Ammon's horn (tissue), 1 donor: ENCODE measurements at regions not wholly inside any gene's neighbourhood (a gene's known extent, or its start where the extent isn't known, plus 50 kb on each side); places are given as distances from the start of the nearest gene placed in this dataset.
"Not testable (repeated sequence)": the region's sequence is repeated elsewhere in the genome, so short reads cannot be mapped to it uniquely, and the experiment has no call there.

Experiments used
- DNase-seq: peaks from one replicate; pipeline ENCODE4 v3.0.0-alpha.2; 2016; ENCODE audit warnings: low spot score

GRCh38 chr3:112765531-112765930 lies 81.1 kb downstream of the CD200R1L start:
- DNase-seq, result no peak

- DNase-seq, result no peak
Observed at GRCh38 chr3:112763258-112763657, 83.4 kb downstream of the CD200R1L start.

GRCh38 chr3:112761062-112761638 lies 85.5 kb downstream of the CD200R1L start:
- DNase-seq, result no peak

GRCh38 chr3:112759681-112760080 lies 87.0 kb downstream of the CD200R1L start:
- DNase-seq, result no peak

GRCh38 chr3:112759210-112759609 lies 87.5 kb downstream of the CD200R1L start:
- no peak for DNase-seq

- no peak for DNase-seq
Observed at GRCh38 chr3:112757197-112757596, 89.5 kb downstream of the CD200R1L start.

- DNase-seq, result no peak
Observed at GRCh38 chr3:112755845-112756613, 90.6 kb downstream of the CD200R1L start.

GRCh38 chr3:112755046-112755445 lies 91.6 kb downstream of the CD200R1L start:
- DNase-seq, result not testable (repeated sequence)

- no peak for DNase-seq
Observed at GRCh38 chr3:112751564-112752512, 94.8 kb downstream of the CD200R1L start.

- no peak for DNase-seq
Observed at GRCh38 chr3:112751061-112751460, 95.6 kb downstream of the CD200R1L start.

GRCh38 chr3:112747624-112748023 lies 99.0 kb downstream of the CD200R1L start:
- DNase-seq, result no peak

GRCh38 chr3:112746675-112747280 lies 99.9 kb downstream of the CD200R1L start:
- DNase-seq, result no peak

- DNase-seq, result no peak
Observed at GRCh38 chr3:112745567-112746248, 101.0 kb downstream of the CD200R1L start.

- DNase-seq, result no peak
Observed at GRCh38 chr3:112744825-112745566, 101.7 kb downstream of the CD200R1L start.

- no peak for DNase-seq
Observed at GRCh38 chr3:112744106-112744505, 102.6 kb downstream of the CD200R1L start.

GRCh38 chr3:112742934-112743333 lies 102.0 kb upstream of the CCDC80 start:
- DNase-seq, result no peak

GRCh38 chr3:112741983-112742382 lies 101.0 kb upstream of the CCDC80 start:
- DNase-seq, result no peak

GRCh38 chr3:112740835-112741234 lies 99.9 kb upstream of the CCDC80 start:
- DNase-seq, result no peak

- DNase-seq, result no peak
Observed at GRCh38 chr3:112739252-112739965, 98.5 kb upstream of the CCDC80 start.

GRCh38 chr3:112738366-112738765 lies 97.4 kb upstream of the CCDC80 start:
- DNase-seq, result no peak
